ENCODE measurements at regions not wholly inside any gene's neighbourhood (a gene's known extent, or its start where the extent isn't known, plus 50 kb on each side); places are given as distances from the start of the nearest gene placed in this dataset.
A peak's percentile ranks its signal among the peaks of the same experiment; 100 is the strongest.

DNA sequence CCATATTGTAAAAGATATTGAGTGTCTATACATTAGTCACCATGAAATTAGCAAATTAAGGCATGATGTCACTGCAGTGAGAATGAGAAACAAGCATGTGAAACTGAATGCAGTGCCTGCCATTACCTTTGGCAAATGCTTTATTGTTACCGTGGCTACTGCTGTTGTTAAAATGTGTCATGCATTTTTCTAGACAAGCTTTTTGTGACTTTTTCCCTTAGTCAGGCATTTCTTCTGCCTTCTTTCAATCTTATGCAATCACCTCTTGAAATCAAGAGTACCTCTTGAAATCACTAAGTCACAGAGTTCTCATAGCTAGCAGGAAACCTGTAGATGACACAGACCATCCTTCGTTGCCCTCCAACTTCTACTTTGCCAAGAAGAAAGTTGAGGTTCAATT is 461.7 kb upstream of the TENM4 start:
- DNase-seq: no peak

DNA sequence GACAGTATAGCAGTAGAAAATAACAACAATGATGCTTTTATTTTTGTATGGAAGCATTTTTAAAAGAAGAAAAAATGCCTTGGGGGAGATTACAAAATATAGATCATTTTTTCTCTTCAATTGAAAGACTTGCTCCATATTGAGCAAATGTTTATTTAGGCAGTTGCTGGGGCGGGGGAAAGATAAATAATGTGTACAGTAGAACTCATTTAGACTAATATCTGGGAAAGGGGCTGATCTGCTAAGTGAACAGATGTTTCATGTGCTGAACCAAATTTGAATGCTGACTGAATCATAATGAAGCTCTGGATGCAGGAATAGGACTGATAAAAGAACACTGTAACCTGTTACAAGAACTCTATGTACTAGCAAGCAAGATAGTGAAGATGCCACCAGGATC is 457.1 kb upstream of the TENM4 start:
- no peak for DNase-seq

DNA sequence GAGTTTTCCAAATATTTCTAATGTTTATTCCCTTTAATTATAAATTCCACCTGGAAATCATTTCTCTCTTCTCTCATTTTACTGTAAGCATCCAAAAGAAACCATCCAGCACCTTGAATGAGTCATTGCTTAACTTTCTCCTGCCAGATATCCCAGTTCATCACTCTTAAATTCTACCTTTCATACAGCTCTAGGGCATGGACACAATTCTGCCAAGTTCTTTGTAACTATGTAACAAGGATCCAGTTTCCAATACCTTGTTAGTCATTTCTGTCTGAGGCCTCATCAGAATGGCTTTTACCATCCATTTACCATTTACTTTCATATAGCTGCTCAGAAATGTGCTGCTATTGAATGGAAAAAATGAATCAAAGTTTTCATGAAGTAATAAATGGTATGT is 455.4 kb upstream of the TENM4 start:
- DNase-seq: no peak

- DNase-seq: no peak
These were observed 453.3 kb upstream of the TENM4 start for GRCh38 chr11:79894111-79894510.

DNA sequence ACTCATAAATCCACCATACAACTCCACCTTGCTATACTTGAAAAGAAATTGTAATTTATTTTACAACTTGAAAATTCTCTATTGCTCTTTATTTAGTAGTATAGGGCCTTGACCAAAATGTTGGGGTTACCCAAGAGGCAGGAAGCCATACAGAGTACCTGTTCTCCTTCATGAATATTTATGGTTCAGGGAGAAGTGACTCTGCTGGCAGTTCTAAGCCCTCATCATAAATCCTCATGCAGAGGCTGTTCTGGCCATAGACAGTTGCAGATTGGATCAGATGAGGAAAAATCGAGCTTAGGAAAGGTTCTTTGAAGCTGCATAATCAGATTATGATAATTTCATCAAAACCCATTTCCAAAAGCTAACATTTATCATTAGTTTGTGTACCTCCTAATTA is 449.4 kb upstream of the TENM4 start:
- DNase-seq: no peak

DNA sequence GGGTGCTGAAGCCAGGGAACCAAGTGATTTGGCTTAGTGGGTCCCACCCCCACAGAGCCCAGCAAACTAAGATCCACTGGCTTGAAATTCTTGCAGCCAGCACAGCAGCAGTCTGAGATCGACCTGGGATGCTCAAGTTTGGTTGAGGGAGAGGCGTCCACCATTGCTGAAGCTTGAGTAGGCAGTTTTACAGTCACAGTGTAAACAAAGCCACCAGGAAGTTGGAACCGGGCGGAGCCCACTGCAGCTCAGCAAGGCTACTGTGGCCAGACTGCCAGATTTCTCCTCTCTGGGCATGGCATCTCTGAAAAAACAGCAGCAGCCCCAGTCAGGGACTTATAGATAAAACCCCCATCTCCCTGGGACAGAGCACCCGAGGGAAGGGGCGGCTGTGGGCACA is 424.1 kb upstream of the TENM4 start:
- no peak for DNase-seq

DNA sequence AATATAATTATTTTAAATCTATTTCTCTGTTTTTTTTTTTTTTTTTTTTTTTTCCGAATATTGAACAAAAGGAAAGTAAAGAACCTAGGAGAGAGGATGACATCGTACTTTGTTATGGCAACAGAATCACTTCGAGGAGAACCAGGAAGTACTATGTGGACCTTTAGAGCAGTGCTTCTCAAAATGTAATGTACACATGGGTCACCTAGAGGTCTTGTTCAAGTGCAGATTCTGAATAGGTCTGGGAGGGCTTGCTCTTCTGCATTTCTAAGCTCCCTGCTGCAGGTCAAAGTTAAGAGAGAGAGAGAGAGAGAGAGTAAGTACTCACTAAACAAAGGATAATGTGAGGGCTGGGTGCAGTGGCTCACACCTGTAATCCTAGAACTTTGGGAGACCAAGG is 419.5 kb upstream of the TENM4 start:
- no peak for DNase-seq

- DNase-seq: no peak
These were observed 416.8 kb upstream of the TENM4 start for GRCh38 chr11:79857377-79858214.

DNA sequence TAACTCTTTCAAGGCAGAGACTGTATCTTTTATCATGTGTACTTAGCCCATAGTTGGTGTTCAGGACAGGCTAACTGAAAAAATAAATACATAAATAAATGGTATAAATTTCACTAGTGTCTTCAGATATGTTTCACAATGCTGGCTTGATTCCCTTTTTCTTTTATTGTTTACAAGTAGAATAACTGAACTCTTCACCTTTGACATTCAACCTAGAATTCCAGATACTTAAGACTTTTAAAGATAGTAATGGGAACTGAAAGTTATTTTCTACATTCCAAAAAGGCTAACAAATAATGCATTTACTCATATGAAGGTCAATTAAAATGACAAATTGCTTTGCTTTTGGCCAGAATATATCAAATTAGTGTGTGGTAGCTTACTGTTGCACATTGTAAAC is 411.3 kb upstream of the TENM4 start:
- no peak for DNase-seq

DNA sequence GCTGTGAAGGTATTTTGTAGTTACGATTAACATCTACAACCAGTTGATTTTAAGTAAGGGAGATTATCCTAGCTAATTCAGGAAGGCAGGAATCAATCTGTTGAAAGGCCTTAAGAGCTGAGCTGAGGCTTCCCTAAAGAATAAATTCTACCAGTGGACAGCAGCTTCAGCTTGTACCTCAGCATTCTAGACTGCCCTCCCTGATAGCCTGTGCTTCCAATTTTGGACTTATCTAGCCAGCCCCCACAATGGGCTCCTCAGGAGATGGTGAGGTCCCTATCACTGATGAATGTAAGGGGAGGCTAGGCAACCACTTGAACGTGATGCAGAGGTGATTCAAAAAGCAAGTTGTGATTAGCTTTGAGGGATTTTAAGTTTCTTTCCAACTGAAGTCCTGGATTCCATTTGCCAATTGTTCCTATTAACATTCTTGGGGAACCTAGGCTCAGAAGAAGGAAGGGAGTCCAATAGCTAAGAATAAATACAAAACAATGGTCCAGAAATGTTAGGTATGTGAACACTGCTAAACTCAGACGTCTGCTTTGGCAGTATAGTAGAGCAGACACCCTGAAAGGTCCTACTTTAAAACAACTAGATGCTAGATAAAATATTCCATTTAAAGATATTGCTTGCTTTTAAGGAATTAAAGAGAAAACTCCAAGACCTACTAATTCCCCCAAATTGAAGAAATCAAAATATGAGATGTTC is 404.3 kb upstream of the TENM4 start:
- no peak for DNase-seq

GRCh38 chr11:79834015-79834414 is 393.2 kb upstream of the TENM4 start:
- DNase-seq: no peak

- no peak for DNase-seq
These were observed 389.6 kb upstream of the TENM4 start for GRCh38 chr11:79830446-79830845.

- DNase-seq: no peak
These were observed 389.1 kb upstream of the TENM4 start for GRCh38 chr11:79829891-79830290.

- no peak for DNase-seq
These were observed 381.9 kb upstream of the TENM4 start for GRCh38 chr11:79822766-79823165.

GRCh38 chr11:79813551-79813950 is 372.7 kb upstream of the TENM4 start:
- DNase-seq: no peak

DNA sequence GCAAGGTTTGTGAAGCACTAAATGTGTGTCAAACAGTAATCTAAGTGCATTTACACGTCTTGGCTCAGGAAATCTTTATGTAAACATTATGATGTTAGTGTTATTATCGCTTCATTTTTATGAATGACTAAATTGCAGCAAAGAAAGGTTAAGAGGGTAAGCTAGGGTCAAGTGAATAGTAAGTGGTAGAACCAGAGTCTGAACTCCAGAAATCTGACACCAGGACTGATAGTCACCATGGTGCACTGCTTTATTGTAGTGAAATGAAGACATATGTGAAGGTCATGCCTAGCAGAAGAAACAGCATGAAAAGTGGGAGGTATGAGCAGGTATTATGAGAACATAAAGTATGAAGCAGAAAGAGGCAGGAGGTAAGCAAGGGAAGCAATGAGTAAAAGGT is 368.7 kb upstream of the TENM4 start:
- DNase-seq: peak; percentile 97

GRCh38 chr11:79807506-79807905 is 366.7 kb upstream of the TENM4 start:
- DNase-seq: no peak

DNA sequence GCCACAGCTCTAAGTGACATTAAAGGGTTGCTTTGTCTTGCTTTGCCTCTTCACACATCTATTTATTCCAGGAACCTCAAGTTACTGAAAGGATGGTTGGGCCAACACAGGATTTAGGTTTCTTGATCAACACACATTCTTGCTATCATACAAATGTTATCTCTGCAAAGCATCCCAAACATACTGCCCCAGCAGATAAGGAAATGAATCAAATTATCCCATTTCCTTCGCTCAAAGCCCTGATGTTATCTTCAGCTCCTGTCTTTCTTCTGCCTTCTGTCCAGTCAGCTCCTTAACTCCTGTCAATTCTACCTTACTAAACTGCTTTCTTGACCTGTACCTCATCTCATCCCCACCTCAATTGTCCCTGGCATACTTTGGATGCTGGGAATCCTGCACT is 355.9 kb upstream of the TENM4 start:
- no peak for DNase-seq

DNA sequence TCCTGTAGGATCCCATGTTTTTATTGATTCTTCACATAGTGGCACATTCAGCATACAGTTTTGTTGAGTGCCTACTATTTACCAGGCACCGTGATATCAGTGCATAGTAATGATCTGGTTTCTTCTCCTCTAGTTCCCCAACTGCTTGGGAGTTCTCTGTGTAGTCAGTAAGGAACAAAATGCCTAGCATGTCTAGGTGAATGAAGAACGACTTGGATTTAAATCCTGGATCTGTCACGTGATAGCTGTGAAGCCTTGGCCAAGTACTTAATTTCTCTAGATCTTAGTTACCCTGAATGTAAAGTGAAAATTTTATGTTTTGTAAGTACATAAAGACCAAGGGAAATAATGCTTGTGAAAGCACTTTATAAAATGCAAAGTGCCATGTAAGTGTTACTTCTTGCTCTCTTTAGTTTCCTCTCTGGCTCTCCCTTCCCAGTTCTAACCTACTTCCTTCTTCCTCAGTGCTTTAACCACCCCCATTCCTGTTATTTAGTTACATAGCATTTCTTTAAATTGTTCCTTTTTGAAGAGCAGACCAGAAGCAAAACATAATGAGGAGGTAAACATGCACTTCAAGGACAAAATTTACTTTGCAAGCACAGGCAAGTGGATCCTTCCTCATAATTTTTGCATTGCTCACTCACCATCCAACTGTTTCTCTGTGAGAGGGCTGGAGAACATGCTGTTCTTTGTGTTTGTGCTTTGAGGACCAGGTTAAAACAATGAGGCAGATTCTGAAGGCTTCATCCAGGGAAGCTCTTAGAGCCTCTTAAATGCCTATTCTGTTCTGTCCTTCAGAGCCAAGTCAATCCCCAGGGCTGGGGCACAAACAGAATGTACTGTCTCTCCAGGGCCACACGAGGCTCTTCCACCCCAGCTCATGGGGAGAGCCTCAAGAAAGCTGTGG is 353.9 kb upstream of the TENM4 start:
- DNase-seq: peak; percentile 61

DNA sequence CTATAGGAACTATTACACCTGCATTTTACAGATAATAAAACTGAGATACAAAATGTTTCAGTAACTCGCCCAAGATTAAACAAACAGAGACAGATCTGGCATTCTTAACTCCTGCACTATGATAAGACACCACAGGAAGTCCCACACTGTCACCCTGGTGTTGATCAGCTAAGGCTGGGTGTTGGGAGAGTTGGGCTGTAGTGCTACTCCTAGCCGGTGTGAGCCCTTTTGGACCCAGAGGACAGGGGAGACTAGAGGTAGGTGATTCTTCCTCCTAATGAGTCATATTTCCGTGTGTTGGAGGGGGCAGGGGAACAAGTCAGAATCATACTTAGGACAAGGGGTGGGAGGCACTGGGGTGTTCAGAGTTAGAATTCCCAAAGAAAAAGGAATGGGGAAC is 353.2 kb upstream of the TENM4 start:
- DNase-seq: no peak

DNA sequence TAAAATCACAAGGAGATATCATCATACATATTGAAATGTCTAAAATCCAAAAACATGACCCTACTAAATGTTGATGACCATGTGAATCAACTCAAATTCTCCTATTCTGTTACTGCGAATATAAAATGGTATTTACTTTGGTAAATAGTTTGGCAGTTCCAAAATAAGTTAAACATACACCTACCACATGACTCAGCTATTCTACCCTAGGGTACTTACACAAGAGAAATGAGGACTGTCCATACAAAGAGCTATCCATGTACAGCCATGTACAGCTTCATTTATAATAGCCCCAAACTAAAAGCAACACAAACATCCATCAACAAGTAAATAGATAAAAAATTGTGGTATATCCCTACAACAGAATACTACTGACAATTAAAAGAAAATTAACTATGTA is 346.1 kb upstream of the TENM4 start:
- DNase-seq: no peak

DNA sequence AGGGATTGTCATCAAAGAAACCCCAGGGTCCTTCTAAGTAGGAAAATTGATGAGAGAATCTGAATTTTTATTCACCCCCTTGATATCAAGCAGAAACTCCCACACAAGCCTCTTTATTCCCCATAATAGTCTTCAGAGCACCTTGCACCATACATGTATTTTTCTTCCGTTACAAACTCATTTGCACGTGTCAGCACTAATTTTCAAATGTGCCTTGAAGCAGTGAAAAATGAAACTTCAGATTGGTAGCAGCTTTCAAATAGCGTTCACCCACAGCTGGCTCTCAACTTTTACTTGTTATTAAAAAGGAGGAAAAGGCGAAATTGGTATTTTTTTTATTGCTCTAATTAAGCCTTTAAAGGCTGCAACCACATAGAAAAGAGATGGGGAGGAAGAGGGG is 343.0 kb upstream of the TENM4 start:
- no peak for DNase-seq

DNA sequence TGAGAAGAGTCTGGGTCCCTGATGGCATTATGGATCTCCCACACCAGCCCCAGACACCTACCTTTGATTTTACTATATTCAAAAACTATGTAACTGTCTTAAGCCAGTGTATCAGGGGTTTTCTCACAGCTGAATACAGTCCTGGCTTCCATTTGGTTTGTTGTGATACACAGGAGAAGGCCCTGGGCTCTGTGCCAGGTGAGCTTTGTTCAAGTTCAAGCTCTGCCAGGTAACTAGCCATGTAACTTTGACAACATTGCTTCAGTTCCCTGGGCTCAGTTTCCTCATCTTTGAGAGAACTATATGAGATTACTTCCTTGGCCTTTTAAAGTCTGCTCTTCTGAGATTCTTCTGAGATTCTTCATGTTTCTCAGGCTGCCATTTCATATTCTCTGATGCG is 327.5 kb upstream of the TENM4 start:
- DNase-seq: peak; percentile 52

All from NCI-H1105 treated with DMSO at 0.1 percent for 48 hours (cell line).